ENCODE measurements at regions not wholly inside any gene's neighbourhood (a gene's known extent, or its start where the extent isn't known, plus 50 kb on each side); places are given as distances from the start of the nearest gene placed in this dataset.

- DNase-seq (ENCODE audit: low spot score), result no peak
- Mint-ChIP-seq H3K4me3 (no peak overlapping the region), H3K27ac (no peak overlapping the region), H3K36me3 (ENCODE audit: low read depth) (no peaks in the 10 kb centered on the region), H3K27me3 (ENCODE audit: insufficient read depth, low read depth, poor library complexity) (no peaks in the 10 kb centered on the region), H3K4me1 (peaks cover 29% of the 10 kb centered on the region), H3K9me3 (no peaks in the 10 kb centered on the region)
- Histone ChIP-seq H3K4me1 (ENCODE audit: insufficient read depth) (no peaks in the 10 kb centered on the region), H4K20me1 (replicated peaks; ENCODE audit: insufficient read depth) (no peaks in the 10 kb centered on the region), H3K27ac (ENCODE audit: low read depth) (no peak overlapping the region), H2AFZ (no peak overlapping the region), H3F3A (replicated peaks; ENCODE audit: low read depth) (no peaks in the 10 kb centered on the region), H3K9me2 (ENCODE audit: insufficient read depth) (0 out of 2 replicates have a peak, but pooled peaks cover 8% of the 10 kb centered on the region), H3K4me3 (no peak overlapping the region), H3K4me2 (no peak overlapping the region), H3K36me3 (ENCODE audit: insufficient read depth) (no peaks in the 10 kb centered on the region), H3K27me3 (ENCODE audit: insufficient read depth) (no peaks in the 10 kb centered on the region), H3K79me2 (replicated peaks; ENCODE audit: insufficient read depth) (no peaks in the 10 kb centered on the region)
- peak; percentile 58 for ATAC-seq
- TF ChIP-seq NANOG (IDR thresholded peaks at IDR 0.05; ENCODE audit: borderline replicate concordance), result no peak
- TF ChIP-seq, protein P1, sequence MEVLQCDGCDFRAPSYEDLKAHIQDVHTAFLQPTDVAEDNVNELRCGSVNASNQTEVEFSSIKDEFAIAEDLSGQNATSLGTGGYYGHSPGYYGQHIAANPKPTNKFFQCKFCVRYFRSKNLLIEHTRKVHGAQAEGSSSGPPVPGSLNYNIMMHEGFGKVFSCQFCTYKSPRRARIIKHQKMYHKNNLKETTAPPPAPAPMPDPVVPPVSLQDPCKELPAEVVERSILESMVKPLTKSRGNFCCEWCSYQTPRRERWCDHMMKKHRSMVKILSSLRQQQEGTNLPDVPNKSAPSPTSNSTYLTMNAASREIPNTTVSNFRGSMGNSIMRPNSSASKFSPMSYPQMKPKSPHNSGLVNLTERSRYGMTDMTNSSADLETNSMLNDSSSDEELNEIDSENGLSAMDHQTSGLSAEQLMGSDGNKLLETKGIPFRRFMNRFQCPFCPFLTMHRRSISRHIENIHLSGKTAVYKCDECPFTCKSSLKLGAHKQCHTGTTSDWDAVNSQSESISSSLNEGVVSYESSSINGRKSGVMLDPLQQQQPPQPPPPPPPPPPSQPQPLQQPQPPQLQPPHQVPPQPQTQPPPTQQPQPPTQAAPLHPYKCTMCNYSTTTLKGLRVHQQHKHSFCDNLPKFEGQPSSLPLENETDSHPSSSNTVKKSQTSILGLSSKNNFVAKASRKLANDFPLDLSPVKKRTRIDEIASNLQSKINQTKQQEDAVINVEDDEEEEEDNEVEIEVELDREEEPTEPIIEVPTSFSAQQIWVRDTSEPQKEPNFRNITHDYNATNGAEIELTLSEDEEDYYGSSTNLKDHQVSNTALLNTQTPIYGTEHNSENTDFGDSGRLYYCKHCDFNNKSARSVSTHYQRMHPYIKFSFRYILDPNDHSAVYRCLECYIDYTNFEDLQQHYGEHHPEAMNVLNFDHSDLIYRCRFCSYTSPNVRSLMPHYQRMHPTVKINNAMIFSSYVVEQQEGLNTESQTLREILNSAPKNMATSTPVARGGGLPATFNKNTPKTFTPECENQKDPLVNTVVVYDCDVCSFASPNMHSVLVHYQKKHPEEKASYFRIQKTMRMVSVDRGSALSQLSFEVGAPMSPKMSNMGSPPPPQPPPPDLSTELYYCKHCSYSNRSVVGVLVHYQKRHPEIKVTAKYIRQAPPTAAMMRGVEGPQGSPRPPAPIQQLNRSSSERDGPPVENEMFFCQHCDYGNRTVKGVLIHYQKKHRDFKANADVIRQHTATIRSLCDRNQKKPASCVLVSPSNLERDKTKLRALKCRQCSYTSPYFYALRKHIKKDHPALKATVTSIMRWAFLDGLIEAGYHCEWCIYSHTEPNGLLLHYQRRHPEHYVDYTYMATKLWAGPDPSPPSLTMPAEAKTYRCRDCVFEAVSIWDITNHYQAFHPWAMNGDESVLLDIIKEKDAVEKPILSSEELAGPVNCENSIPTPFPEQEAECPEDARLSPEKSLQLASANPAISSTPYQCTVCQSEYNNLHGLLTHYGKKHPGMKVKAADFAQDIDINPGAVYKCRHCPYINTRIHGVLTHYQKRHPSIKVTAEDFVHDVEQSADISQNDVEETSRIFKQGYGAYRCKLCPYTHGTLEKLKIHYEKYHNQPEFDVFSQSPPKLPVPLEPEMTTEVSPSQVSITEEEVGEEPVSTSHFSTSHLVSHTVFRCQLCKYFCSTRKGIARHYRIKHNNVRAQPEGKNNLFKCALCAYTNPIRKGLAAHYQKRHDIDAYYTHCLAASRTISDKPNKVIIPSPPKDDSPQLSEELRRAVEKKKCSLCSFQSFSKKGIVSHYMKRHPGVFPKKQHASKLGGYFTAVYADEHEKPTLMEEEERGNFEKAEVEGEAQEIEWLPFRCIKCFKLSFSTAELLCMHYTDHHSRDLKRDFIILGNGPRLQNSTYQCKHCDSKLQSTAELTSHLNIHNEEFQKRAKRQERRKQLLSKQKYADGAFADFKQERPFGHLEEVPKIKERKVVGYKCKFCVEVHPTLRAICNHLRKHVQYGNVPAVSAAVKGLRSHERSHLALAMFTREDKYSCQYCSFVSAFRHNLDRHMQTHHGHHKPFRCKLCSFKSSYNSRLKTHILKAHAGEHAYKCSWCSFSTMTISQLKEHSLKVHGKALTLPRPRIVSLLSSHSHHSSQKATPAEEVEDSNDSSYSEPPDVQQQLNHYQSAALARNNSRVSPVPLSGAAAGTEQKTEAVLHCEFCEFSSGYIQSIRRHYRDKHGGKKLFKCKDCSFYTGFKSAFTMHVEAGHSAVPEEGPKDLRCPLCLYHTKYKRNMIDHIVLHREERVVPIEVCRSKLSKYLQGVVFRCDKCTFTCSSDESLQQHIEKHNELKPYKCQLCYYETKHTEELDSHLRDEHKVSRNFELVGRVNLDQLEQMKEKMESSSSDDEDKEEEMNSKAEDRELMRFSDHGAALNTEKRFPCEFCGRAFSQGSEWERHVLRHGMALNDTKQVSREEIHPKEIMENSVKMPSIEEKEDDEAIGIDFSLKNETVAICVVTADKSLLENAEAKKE (CRISPR knock-in tag; IDR thresholded peaks at IDR 0.05), result no peak
- TF ChIP-seq, protein P2, sequence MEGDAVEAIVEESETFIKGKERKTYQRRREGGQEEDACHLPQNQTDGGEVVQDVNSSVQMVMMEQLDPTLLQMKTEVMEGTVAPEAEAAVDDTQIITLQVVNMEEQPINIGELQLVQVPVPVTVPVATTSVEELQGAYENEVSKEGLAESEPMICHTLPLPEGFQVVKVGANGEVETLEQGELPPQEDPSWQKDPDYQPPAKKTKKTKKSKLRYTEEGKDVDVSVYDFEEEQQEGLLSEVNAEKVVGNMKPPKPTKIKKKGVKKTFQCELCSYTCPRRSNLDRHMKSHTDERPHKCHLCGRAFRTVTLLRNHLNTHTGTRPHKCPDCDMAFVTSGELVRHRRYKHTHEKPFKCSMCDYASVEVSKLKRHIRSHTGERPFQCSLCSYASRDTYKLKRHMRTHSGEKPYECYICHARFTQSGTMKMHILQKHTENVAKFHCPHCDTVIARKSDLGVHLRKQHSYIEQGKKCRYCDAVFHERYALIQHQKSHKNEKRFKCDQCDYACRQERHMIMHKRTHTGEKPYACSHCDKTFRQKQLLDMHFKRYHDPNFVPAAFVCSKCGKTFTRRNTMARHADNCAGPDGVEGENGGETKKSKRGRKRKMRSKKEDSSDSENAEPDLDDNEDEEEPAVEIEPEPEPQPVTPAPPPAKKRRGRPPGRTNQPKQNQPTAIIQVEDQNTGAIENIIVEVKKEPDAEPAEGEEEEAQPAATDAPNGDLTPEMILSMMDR (conservative IDR thresholded peaks at IDR 0.05; ENCODE audit: low read depth in 2 of 2), result no peak
- no peak for TF ChIP-seq POLR2AphosphoS5 (IDR thresholded peaks at IDR 0.05; ENCODE audit: low read depth)
- TF ChIP-seq EZH2phosphoT487 (IDR thresholded peaks at IDR 0.05; ENCODE audit: unreplicated experiment), result no peak
- TF ChIP-seq ZNF114 (CRISPR knock-in tag; IDR thresholded peaks at IDR 0.05), result no peak
- no peak for TF ChIP-seq REST (IDR thresholded peaks at IDR 0.05; ENCODE audit: unreplicated experiment)
- no peak for TF ChIP-seq EZH2 (IDR thresholded peaks at IDR 0.05; ENCODE audit: low read depth, unreplicated experiment)
- no peak for TF ChIP-seq CREB1 (CRISPR knock-in tag; IDR thresholded peaks at IDR 0.05; ENCODE audit: low read depth)
- TF ChIP-seq, protein P3, sequence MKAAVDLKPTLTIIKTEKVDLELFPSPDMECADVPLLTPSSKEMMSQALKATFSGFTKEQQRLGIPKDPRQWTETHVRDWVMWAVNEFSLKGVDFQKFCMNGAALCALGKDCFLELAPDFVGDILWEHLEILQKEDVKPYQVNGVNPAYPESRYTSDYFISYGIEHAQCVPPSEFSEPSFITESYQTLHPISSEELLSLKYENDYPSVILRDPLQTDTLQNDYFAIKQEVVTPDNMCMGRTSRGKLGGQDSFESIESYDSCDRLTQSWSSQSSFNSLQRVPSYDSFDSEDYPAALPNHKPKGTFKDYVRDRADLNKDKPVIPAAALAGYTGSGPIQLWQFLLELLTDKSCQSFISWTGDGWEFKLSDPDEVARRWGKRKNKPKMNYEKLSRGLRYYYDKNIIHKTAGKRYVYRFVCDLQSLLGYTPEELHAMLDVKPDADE (IDR thresholded peaks at IDR 0.05), result no peak
- TF ChIP-seq ZNF331 (CRISPR knock-in tag; IDR thresholded peaks at IDR 0.05; ENCODE audit: low read depth), result no peak
Observed at GRCh38 chr10:60534761-60535389, 145.2 kb upstream of the ANK3 start.

All from GM23338 (cell line).